ENCODE measurements at regions not wholly inside any gene's neighbourhood (a gene's known extent, or its start where the extent isn't known, plus 50 kb on each side); places are given as distances from the start of the nearest gene placed in this dataset.

DNA sequence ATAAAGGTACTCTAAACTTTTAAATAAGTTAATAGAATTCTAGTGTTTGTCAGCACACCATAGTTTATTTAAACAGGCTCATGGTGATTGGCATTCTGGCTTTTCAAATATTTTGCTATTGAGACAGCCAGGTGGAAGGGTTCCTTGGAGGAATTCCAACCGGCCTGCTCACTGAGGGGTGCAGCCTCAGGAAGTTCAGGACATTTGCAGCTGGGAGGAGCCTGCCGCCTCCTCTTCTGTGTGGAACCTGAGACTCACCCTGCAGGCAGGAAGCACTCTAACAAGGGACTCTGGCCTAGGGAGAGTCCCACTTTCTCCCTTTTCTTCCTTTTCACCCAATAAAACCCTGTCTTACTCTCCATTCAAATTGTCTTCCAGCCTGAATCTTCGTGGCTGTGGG, 1328.0 kb downstream of the FSTL5 start:
- no peak for TF ChIP-seq CTCF (optimal IDR thresholded peaks at IDR 0.05 in 1 of 3, IDR thresholded peaks at IDR 0.05 in 1 of 3, conservative IDR thresholded peaks at IDR 0.05 in 1 of 3; ENCODE audit: extremely low read depth in 1 of 3, insufficient read depth in 2 of 3, low read length in 3 of 3)
- no peak for TF ChIP-seq EZH2 (IDR thresholded peaks at IDR 0.05; ENCODE audit: low read length)

Data from keratinocyte (primary cell).